Breast epithelium (tissue), 4 donors: ENCODE measurements at regions not wholly inside any gene's neighbourhood (a gene's known extent, or its start where the extent isn't known, plus 50 kb on each side); places are given as distances from the start of the nearest gene placed in this dataset.

Experiments
- DNase-seq, 2 donors: peaks; one replicate each; pipeline ENCODE4 v3.0.0-alpha.2; 2019; ENCODE audit warnings: low spot score in 2 of 2
- H3K27ac ChIP-seq, 2 donors: fragments of 200-600 bp; sonication (generic) in 1 of 2; one replicate each; pipeline ENCODE4 v1.5.1; 2016 to 2019; ENCODE audit warnings: mild to moderate bottlenecking in 1 of 2
- H3K27me3 ChIP-seq, 2 donors: fragments of 200-600 bp; sonication (generic) in 1 of 2; one replicate each; pipeline versions ENCODE4 v1.5.1 to v1.6.0; 2017 to 2019; ENCODE audit warnings: control low read depth in 1 of 2, mild to moderate bottlenecking in 1 of 2
- H3K36me3 ChIP-seq: fragments of 200-600 bp; one replicate; pipeline ENCODE4 v1.5.1; 2019
- H3K4me1 ChIP-seq, 2 donors: fragments of 200-600 bp; sonication (generic); one replicate each; pipeline ENCODE4 v1.5.1; 2016 to 2019; ENCODE audit warnings: control low read depth in 1 of 2
- H3K4me3 ChIP-seq, 3 donors: fragments of 200-600 bp; sonication (generic); 1 replicate in 2 of 3; 2 replicates in 1 of 3; pipeline ENCODE4 v1.5.1; 2016 to 2019; ENCODE audit warnings: mild to moderate bottlenecking in 3 of 3, moderate library complexity in 2 of 3
- H3K9me3 ChIP-seq, 2 donors: fragments of 200-600 bp; sonication (generic) in 1 of 2; one replicate each; pipeline ENCODE4 v1.5.1; 2016 to 2019; ENCODE audit warnings: control low read depth in 1 of 2
- POLR2A ChIP-seq: fragments of 450-650 bp; IDR thresholded peaks from one replicate; pipeline ENCODE4 v1.6.1; 2016; ENCODE audit warnings: antibody characterized with exemption, mild to moderate bottlenecking, moderate library complexity
- POLR2AphosphoS5 ChIP-seq, 3 donors: sonication (generic); formaldehyde crosslinking; IDR thresholded peaks; one replicate each; pipeline ENCODE4 v1.6.1; 2017; ENCODE audit warnings: antibody characterized with exemption in 3 of 3
- intact Hi-C: fragments of 100-400 bp; cut with DNase I; formaldehyde crosslinking; loops from one replicate; pipeline ENCODE4 v1.15.1; 2023; ENCODE audit warnings: low total_unique reads
- TF ChIP-seq, protein P1 (sequence below), 3 donors: fragments of 450-650 bp; IDR thresholded peaks; one replicate each; pipeline ENCODE4 v1.5.1; 2016 to 2017; ENCODE audit warnings: antibody characterized with exemption in 3 of 3, mild to moderate bottlenecking in 3 of 3, moderate library complexity in 3 of 3

DNA sequence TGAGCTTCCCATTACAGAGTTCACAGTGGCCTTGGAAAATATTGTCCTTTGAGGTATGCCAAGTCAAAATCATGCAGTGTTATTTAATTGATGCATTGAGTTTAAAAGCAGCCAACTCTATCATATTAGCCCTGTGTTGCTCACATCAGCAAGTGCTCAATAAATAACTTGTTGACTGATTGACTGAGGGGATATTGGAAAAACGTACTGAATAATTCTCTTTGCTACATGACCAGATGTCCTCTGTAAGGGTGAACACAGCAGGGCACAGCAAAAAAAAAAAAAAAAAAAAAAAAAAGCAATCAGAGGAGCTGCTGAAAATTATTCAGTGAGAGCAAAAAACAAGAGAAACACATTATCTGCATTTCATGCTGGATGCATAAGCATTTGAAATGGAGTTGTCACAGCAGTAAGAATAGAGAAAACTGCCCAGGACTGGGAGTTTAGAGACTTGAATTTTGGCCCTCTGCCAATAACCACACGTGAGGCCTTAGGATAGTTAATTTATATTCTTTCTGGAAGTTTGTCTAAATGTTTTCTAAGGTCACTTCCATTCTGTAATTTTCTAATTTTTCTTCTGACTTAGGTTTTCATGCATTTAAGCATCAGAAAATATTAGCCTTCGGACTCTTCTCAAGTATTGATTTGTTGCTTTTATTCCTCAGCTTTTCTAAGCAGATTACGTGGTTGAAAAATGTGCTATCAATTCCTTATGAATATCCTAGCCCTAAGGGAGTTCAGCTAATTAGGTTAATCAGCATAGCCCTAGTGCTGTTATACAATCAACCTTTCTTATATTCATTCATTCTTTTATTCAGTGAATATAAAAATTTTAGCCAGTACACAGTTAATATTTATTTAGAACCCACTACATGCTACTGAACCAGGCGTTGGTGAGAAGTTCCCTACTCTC, 246.8 kb upstream of the STXBP5 start:
- no peaks in the 10 kb centered on the region for H3K27me3 ChIP-seq
- H3K36me3 ChIP-seq: no peaks in the 10 kb centered on the region
- no peak for DNase-seq
- intact Hi-C loops: no loop called here
- no peaks in the 10 kb centered on the region for H3K9me3 ChIP-seq
- H3K4me1 ChIP-seq: no peaks in the 10 kb centered on the region
- no peak for TF ChIP-seq POLR2A
- TF ChIP-seq, protein P1, sequence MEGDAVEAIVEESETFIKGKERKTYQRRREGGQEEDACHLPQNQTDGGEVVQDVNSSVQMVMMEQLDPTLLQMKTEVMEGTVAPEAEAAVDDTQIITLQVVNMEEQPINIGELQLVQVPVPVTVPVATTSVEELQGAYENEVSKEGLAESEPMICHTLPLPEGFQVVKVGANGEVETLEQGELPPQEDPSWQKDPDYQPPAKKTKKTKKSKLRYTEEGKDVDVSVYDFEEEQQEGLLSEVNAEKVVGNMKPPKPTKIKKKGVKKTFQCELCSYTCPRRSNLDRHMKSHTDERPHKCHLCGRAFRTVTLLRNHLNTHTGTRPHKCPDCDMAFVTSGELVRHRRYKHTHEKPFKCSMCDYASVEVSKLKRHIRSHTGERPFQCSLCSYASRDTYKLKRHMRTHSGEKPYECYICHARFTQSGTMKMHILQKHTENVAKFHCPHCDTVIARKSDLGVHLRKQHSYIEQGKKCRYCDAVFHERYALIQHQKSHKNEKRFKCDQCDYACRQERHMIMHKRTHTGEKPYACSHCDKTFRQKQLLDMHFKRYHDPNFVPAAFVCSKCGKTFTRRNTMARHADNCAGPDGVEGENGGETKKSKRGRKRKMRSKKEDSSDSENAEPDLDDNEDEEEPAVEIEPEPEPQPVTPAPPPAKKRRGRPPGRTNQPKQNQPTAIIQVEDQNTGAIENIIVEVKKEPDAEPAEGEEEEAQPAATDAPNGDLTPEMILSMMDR (IDR thresholded peaks at IDR 0.05): no peak
- no peak for TF ChIP-seq POLR2AphosphoS5 (IDR thresholded peaks at IDR 0.05)
- no peak overlapping the region for H3K27ac ChIP-seq
- H3K4me3 ChIP-seq: no peak overlapping the region

DNA sequence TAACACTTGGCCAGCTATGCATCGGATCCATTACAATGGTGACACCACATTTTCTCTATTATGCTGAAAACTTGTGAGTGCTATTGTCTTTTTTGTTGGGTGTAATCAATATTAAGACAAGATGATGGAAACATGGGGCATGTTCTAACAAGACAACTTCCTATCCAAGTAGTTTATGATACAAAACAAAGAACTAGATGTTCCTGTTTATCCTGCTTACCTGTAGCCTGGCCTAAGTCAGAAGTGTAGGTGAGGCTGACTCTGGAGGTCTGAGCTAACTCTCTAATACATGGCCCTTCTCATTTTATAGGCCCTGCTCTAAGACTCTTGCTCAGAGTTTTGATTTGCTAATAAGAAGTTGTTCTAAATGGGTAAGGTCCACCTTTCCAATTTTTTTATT, 242.4 kb upstream of the STXBP5 start:
- DNase-seq: no peak
- Histone ChIP-seq H3K27ac (no peak overlapping the region), H3K27me3 (no peaks in the 10 kb centered on the region), H3K4me1 (no peaks in the 10 kb centered on the region), H3K9me3 (peaks cover 14 to 21% of the 10 kb centered on the region in 2 donors), H3K4me3 (no peak overlapping the region), H3K36me3 (no peaks in the 10 kb centered on the region)
- no peak for TF ChIP-seq POLR2A
- TF ChIP-seq, protein P1 (IDR thresholded peaks at IDR 0.05): no peak
- TF ChIP-seq POLR2AphosphoS5 (IDR thresholded peaks at IDR 0.05): no peak
- intact Hi-C loops: no loop called here

DNA sequence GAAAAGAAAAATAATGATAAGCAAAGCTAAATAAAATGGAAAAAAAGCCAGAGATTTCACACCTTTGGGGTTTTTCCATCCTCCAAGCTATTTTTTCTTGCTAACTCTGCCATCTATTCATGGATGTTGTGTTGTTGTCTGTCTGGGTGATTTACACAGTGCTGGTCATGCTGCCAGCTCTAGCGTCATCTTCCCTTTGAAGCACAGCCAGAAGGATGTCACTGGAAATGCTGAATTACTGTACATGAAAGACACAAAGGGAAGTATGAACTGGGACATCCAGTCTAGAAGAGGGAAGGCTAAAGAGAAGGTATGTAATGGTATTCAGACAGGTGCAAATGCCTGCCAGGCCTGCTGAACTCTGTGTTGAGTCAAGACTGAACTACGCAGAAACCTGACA, 241.9 kb upstream of the STXBP5 start:
- intact Hi-C loops: no loop called here
- no peaks in the 10 kb centered on the region for H3K36me3 ChIP-seq
- no peak overlapping the region for H3K27ac ChIP-seq
- peaks cover 14 to 21% of the 10 kb centered on the region in 2 donors for H3K9me3 ChIP-seq
- no peaks in the 10 kb centered on the region for H3K4me1 ChIP-seq
- no peaks in the 10 kb centered on the region for H3K27me3 ChIP-seq
- no peak overlapping the region for H3K4me3 ChIP-seq
- no peak for TF ChIP-seq POLR2A
- DNase-seq: no peak

DNA sequence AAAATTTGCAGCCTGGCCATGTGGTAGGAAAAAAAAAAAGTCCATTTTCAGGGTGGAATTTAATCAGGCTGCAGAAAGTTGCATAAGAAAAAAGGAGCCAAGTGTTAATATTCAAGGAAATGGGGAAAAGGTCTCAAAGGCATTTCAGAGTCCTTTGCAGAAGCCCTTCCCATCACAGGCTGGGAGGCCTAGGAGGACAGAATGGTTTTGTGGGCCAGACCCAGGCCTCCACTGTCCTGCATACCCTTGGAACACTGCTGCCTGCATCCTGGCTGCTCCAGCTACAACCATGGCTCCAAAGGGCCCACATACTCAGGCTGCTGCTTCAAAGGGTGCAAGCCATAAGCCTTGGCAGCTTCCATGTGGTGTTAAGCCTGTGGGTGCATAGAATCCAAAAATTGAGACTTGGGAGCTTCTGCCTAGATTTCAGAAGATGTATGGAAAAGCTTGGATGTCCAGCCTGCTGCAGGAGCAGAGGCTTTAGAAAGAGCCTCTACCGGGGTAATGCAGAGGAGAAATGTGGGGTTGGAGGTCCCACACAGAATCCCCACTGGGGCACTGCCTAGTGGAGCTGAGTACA, 239.0 kb upstream of the STXBP5 start:
- no peaks in the 10 kb centered on the region for H3K36me3 ChIP-seq
- TF ChIP-seq POLR2A (no peak), POLR2AphosphoS5 (IDR thresholded peaks at IDR 0.05) (no peak)
- TF ChIP-seq, protein P1 (IDR thresholded peaks at IDR 0.05): no peak
- H3K4me1 ChIP-seq: no peaks in the 10 kb centered on the region
- no peak overlapping the region for H3K27ac ChIP-seq
- H3K4me3 ChIP-seq: no peak overlapping the region
- H3K27me3 ChIP-seq: no peaks in the 10 kb centered on the region
- intact Hi-C loops: no loop called here
- peaks cover 14 to 21% of the 10 kb centered on the region in 2 donors for H3K9me3 ChIP-seq
- DNase-seq: no peak

DNA sequence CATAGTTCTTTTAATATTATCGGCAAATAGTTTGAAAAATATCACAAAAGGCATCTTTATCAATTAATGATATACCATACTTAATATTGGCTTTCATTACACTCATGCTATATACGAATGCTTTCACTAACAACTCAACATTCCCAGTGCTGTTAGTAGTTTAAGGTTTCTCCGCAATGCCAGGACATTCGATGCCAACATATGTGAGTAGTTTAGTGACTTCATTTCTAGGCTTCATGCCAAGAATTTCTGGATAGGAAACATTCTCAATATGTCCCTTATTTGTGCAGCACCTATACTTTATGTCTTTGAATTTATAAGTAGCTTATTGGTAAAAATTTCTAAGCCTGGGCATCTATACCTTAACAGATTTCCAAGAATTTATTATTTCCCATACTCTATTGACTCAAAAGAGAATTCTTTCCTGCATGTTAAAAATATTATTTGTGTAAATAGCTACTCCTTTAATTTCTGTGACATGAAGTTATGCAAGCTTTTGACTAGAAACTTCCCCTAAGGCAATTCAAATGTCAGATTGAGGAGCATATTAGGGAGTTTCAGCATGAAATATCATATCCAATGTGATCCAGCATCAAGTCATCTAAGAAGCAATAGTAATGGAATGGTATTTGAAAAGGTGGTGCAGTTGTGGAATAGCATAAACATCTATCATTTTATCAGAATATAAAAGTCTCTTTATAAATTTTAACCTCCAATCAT, 236.0 kb upstream of the STXBP5 start:
- DNase-seq: no peak
- H3K9me3 ChIP-seq: peaks cover 14 to 21% of the 10 kb centered on the region in 2 donors
- H3K27ac ChIP-seq: no peak overlapping the region
- H3K27me3 ChIP-seq: no peaks in the 10 kb centered on the region
- intact Hi-C loops: no loop called here
- H3K36me3 ChIP-seq: no peaks in the 10 kb centered on the region
- H3K4me1 ChIP-seq: no peaks in the 10 kb centered on the region
- TF ChIP-seq, protein P1 (IDR thresholded peaks at IDR 0.05): no peak
- no peak for TF ChIP-seq POLR2AphosphoS5 (IDR thresholded peaks at IDR 0.05)
- no peak for TF ChIP-seq POLR2A
- H3K4me3 ChIP-seq: no peak overlapping the region
